H1 (cell line): ENCODE measurements at regions not wholly inside any gene's neighbourhood (a gene's known extent, or its start where the extent isn't known, plus 50 kb on each side); places are given as distances from the start of the nearest gene placed in this dataset.

Source experiments
- CTCF ChIA-PET: fragments of 300-600 bp; sonication (Branson Sonifier 250); formaldehyde crosslinking; loops from one replicate; lab custom pipeline; 2021; ENCODE audit not compliant: partially characterized antibody; lab: Charles Lee
- POLR2A ChIA-PET: fragments of 300-600 bp; sonication (Branson Sonifier 250); formaldehyde crosslinking; loops from one replicate; lab custom pipeline; 2021; ENCODE audit warnings: inconsistent platforms; ENCODE audit not compliant: partially characterized antibody; lab: Charles Lee
- DNase-seq, 2 experiments: peaks; one replicate each; pipeline versions ENCODE4 v3.0.0 to v3.0.0-alpha.2; 2010 to 2022; ENCODE audit warnings: low spot score in 2 of 2, low read depth in 1 of 2, mixed read lengths in 1 of 2
- FAIRE-seq: peaks from 2 replicates; lab custom pipeline; 2011; peaks lifted over from hg19 to GRCh38; lab: Jason Lieb, UNC
- H2AFZ ChIP-seq: 2 replicates; pipeline ENCODE4 v1.8.1; 2012; ENCODE audit warnings: low read length, inconsistent platforms
- H2AK5ac ChIP-seq: 2 replicates; pipeline ENCODE4 v1.6.1; 2013; ENCODE audit warnings: low read depth, low read length
- H2BK120ac ChIP-seq: replicated peaks from 2 replicates; pipeline ENCODE3; 2013; ENCODE audit warnings: low read depth, low read length, inconsistent platforms
- H2BK12ac ChIP-seq: 2 replicates; pipeline ENCODE4 v1.6.1; 2013; ENCODE audit warnings: low read depth, low read length
- H2BK15ac ChIP-seq: 2 replicates; pipeline ENCODE4 v1.6.1; 2013; ENCODE audit warnings: low read length
- H2BK20ac ChIP-seq: 2 replicates; pipeline ENCODE4 v1.6.1; 2013; ENCODE audit warnings: low read length
- H2BK5ac ChIP-seq: 2 replicates; pipeline ENCODE4 v1.6.1; 2013; ENCODE audit warnings: low read depth, low read length
- H3K14ac ChIP-seq: 2 replicates; pipeline ENCODE4 v1.6.1; 2013; ENCODE audit warnings: inconsistent platforms; ENCODE audit not compliant: insufficient read length
- H3K18ac ChIP-seq: 2 replicates; pipeline ENCODE4 v1.6.1; 2013; ENCODE audit warnings: low read length; ENCODE audit errors: extremely low read depth
- H3K23ac ChIP-seq: 2 replicates; pipeline ENCODE4 v1.6.1; 2013; ENCODE audit warnings: inconsistent platforms; ENCODE audit not compliant: insufficient read length
- H3K23me2 ChIP-seq: 2 replicates; pipeline ENCODE4 v1.6.1; 2013; ENCODE audit warnings: low read depth, low read length
- H3K27ac ChIP-seq: 2 replicates; pipeline ENCODE4 v1.6.1; 2011; ENCODE audit warnings: low read depth, low read length, inconsistent platforms
- H3K27me3 ChIP-seq, 4 experiments: replicated peaks in 1 of 4; 1 replicate in 1 of 4; 2 replicates in 3 of 4; pipeline versions ENCODE4 v1.6.1 to v1.8.1; 2011 to 2013; ENCODE audit warnings: low read length in 3 of 4, mild to moderate bottlenecking in 3 of 4, inconsistent platforms in 2 of 4, mixed read lengths in 2 of 4, moderate library complexity in 1 of 4; ENCODE audit not compliant: control insufficient read depth in 3 of 4, insufficient read depth in 3 of 4; ENCODE audit errors: extremely low read depth in 1 of 4
- H3K36me3 ChIP-seq, 4 experiments: 2 replicates each; pipeline versions ENCODE4 v1.6.1 to v1.8.1; 2011 to 2013; ENCODE audit warnings: mild to moderate bottlenecking in 4 of 4, low read length in 3 of 4, moderate library complexity in 2 of 4, control low read depth in 1 of 4, inconsistent platforms in 1 of 4; ENCODE audit not compliant: insufficient read depth in 4 of 4, control insufficient read depth in 2 of 4
- H3K4ac ChIP-seq: replicated peaks from 2 replicates; pipeline ENCODE3; 2013; ENCODE audit warnings: low read length, low read depth, mixed read lengths, inconsistent platforms; ENCODE audit not compliant: insufficient read length
- H3K4me1 ChIP-seq, 4 experiments: replicated peaks in 1 of 4; 1 replicate in 1 of 4; 2 replicates in 3 of 4; pipeline versions ENCODE4 v1.6.1 to v1.8.1; 2011 to 2013; ENCODE audit warnings: low read length in 3 of 4, inconsistent platforms in 2 of 4, mixed read lengths in 1 of 4; ENCODE audit not compliant: insufficient read depth in 4 of 4, control insufficient read depth in 3 of 4
- H3K4me2 ChIP-seq, 2 experiments: 2 replicates each; pipeline versions ENCODE4 v1.6.1 to v1.8.1; 2011 to 2013; ENCODE audit warnings: low read depth in 2 of 2, low read length in 2 of 2, control low read depth in 1 of 2, inconsistent platforms in 1 of 2, mild to moderate bottlenecking in 1 of 2; ENCODE audit not compliant: insufficient read depth in 1 of 2
- H3K4me3 ChIP-seq, 4 experiments: fragments of 200-600, 300-600 bp in 1 of 4; sonication (generic), shearing (Covaris generic), sonication (Bioruptor Twin) in 1 of 4; 2 replicates each; pipeline versions ENCODE4 v1.5.1 to v1.8.1; 2011 to 2016; ENCODE audit warnings: low read length in 4 of 4, low read depth in 3 of 4, control low read depth in 2 of 4, inconsistent platforms in 2 of 4, mild to moderate bottlenecking in 2 of 4, mixed read lengths in 1 of 4, moderate library complexity in 1 of 4; ENCODE audit not compliant: insufficient read depth in 2 of 4; ENCODE audit errors: extremely low read depth in 1 of 4
- H3K56ac ChIP-seq: replicated peaks from 2 replicates; pipeline ENCODE3; 2013; ENCODE audit warnings: low read depth, mild to moderate bottlenecking, mixed read lengths, low read length, inconsistent platforms; ENCODE audit not compliant: insufficient read length
- H3K79me1 ChIP-seq: 2 replicates; pipeline ENCODE4 v1.6.1; 2013; ENCODE audit warnings: low read depth, low read length, control low read depth
- H3K79me2 ChIP-seq, 2 experiments: 2 replicates each; pipeline versions ENCODE4 v1.6.1 to v1.8.1; 2012 to 2013; ENCODE audit warnings: low read length in 2 of 2, mild to moderate bottlenecking in 2 of 2, inconsistent platforms in 1 of 2; ENCODE audit not compliant: insufficient read depth in 2 of 2, control insufficient read depth in 1 of 2
- H3K9ac ChIP-seq, 4 experiments: replicated peaks in 1 of 4; 1 replicate in 1 of 4; 2 replicates in 3 of 4; pipeline versions ENCODE4 v1.6.1 to v1.8.1; 2011 to 2013; ENCODE audit warnings: low read depth in 3 of 4, low read length in 3 of 4, control low read depth in 2 of 4, mild to moderate bottlenecking in 2 of 4, moderate library complexity in 2 of 4, inconsistent platforms in 1 of 4; ENCODE audit errors: extremely low read depth in 1 of 4
- H3K9me3 ChIP-seq, 2 experiments: 2 replicates each; pipeline versions ENCODE4 v1.6.1 to v1.8.1; 2012 to 2013; ENCODE audit warnings: mild to moderate bottlenecking in 2 of 2, moderate library complexity in 2 of 2, control low read depth in 1 of 2, inconsistent platforms in 1 of 2, low read depth in 1 of 2, low read length in 1 of 2, mixed read lengths in 1 of 2; ENCODE audit not compliant: insufficient read depth in 2 of 2
- H4K20me1 ChIP-seq, 2 experiments: replicated peaks in 1 of 2; 2 replicates each; pipeline versions ENCODE3 to v1.8.1; 2011 to 2013; ENCODE audit warnings: inconsistent platforms in 2 of 2, low read length in 2 of 2, mild to moderate bottlenecking in 1 of 2; ENCODE audit not compliant: insufficient read depth in 2 of 2, control insufficient read depth in 1 of 2
- H4K5ac ChIP-seq: 2 replicates; pipeline ENCODE4 v1.6.1; 2013; ENCODE audit warnings: low read length, low read depth, mixed read lengths, inconsistent platforms; ENCODE audit not compliant: insufficient read length
- H4K8ac ChIP-seq: 2 replicates; pipeline ENCODE4 v1.8.0; 2013; ENCODE audit warnings: mild to moderate bottlenecking, moderate library complexity, low read length, inconsistent platforms; ENCODE audit not compliant: insufficient read depth; ENCODE audit errors: extremely low read depth
- H4K91ac ChIP-seq: replicated peaks from 2 replicates; pipeline ENCODE3; 2013; ENCODE audit warnings: low read length, mixed read lengths, inconsistent platforms; ENCODE audit not compliant: insufficient read length
- ASH2L ChIP-seq: fragments of 200-600, 300-600 bp; sonication (generic); IDR thresholded peaks from one replicate; pipeline ENCODE4 v1.7.1; 2017; ENCODE audit warnings: low read length
- BRCA1 ChIP-seq: IDR thresholded peaks from 2 replicates; pipeline ENCODE4 v1.6.1; 2012; ENCODE audit warnings: low read depth, low read length, improper control_type of control experiment
- CTCF ChIP-seq, 3 experiments: IDR thresholded peaks; 1 replicate in 2 of 3; 2 replicates in 1 of 3; pipeline versions ENCODE4 v1.5.1 to v1.6.1; 2011; ENCODE audit warnings: low read length in 3 of 3, mild to moderate bottlenecking in 3 of 3, inconsistent platforms in 2 of 3, low read depth in 1 of 3, moderate library complexity in 1 of 3; ENCODE audit not compliant: insufficient read depth in 1 of 3; ENCODE audit errors: control extremely low read depth in 1 of 3
- EGR1 ChIP-seq: IDR thresholded peaks from 2 replicates; pipeline ENCODE4 v1.6.1; 2011; ENCODE audit warnings: low read depth, low read length, borderline replicate concordance
- EP300 ChIP-seq, 2 experiments: IDR thresholded peaks; 1 replicate in 1 of 2; 2 replicates in 1 of 2; pipeline ENCODE4 v1.6.1; 2011 to 2012; ENCODE audit warnings: low read depth in 2 of 2, low read length in 2 of 2, mild to moderate bottlenecking in 2 of 2, borderline replicate concordance in 1 of 2, inconsistent platforms in 1 of 2, moderate library complexity in 1 of 2
- JUN ChIP-seq: IDR thresholded peaks from 2 replicates; pipeline ENCODE4 v1.6.1; 2011; ENCODE audit warnings: low read depth, mild to moderate bottlenecking, improper control_type of control experiment, low read length
- MAFK ChIP-seq: IDR thresholded peaks from 2 replicates; pipeline ENCODE4 v1.6.1; 2012; ENCODE audit warnings: low read depth, mild to moderate bottlenecking, improper control_type of control experiment, low read length
- SAP30 ChIP-seq: fragments of 300-600 bp; sonication (generic); IDR thresholded peaks from 2 replicates; pipeline ENCODE4 v1.7.1; 2012; ENCODE audit warnings: low read length, moderate library complexity, mild to moderate bottlenecking, inconsistent platforms; ENCODE audit not compliant: insufficient read depth, insufficient replicate concordance
- TAF7 ChIP-seq: optimal IDR thresholded peaks from 2 replicates; pipeline ENCODE3; 2011; ENCODE audit warnings: low read depth, mild to moderate bottlenecking, inconsistent platforms, low read length, moderate library complexity, borderline replicate concordance
- TEAD4 ChIP-seq: IDR thresholded peaks from 2 replicates; pipeline ENCODE4 v1.6.1; 2012; ENCODE audit warnings: low read depth, low read length, inconsistent platforms, mixed read lengths
- USF2 ChIP-seq: IDR thresholded peaks from 2 replicates; pipeline ENCODE4 v1.6.1; 2011; ENCODE audit warnings: low read length, improper control_type of control experiment
- WGBS, 2 experiments: shearing (Covaris generic) in 1 of 2; methylation state at CpG; one replicate each; pipeline versions ENCODE4 v1.1.6 to v1.1.7; 2013 to 2015; ENCODE audit warnings: low lambda C conversion rate in 2 of 2, mixed read lengths in 2 of 2, inconsistent platforms in 1 of 2, low coverage in 1 of 2, missing lambda C conversion rate in 1 of 2; ENCODE audit not compliant: insufficient replicate concordance in 2 of 2, insufficient coverage in 1 of 2, insufficient read length in 1 of 2; ENCODE audit errors: extremely low coverage in 1 of 2, missing lambda C conversion rate in 1 of 2; 5-methylcytosine and 5-hydroxymethylcytosine counted together

GRCh38 chr3:153785901-153786300 lies 335.3 kb upstream of the ARHGEF26 start:
- FAIRE-seq, result no peak
- Histone ChIP-seq H3K27me3 (no peaks in the 10 kb centered on the region), H2AFZ (no peak overlapping the region)
- TF ChIP-seq TAF7, result no peak
- TF ChIP-seq CTCF (IDR thresholded peaks at IDR 0.05; ENCODE audit: control extremely low read depth in 1 of 3, insufficient read depth in 1 of 3, low read depth in 1 of 3, low read length in 3 of 3), result peak in 2 of 3 experiments; percentile 48; a peak in 3 of 4 replicates
- TF ChIP-seq SAP30, result no peak
- TF ChIP-seq MAFK, result no peak
- TF ChIP-seq EP300 (IDR thresholded peaks at IDR 0.05; ENCODE audit: borderline replicate concordance in 1 of 2, low read depth in 2 of 2, low read length in 2 of 2), result no peak
- no peak for TF ChIP-seq EGR1
- no peak for TF ChIP-seq JUN
- no peak for TF ChIP-seq ASH2L
- no peak for TF ChIP-seq USF2
- TF ChIP-seq TEAD4, result no peak
- TF ChIP-seq BRCA1, result no peak

More at GRCh38 chr3:153785901-153786300, 335.3 kb upstream of the ARHGEF26 start:
- Histone ChIP-seq H3K23me2 (no peaks in the 10 kb centered on the region), H3K4me2 (no peak overlapping the region), H3K23ac (no peak overlapping the region), H3K4me3 (no peak overlapping the region), H3K36me3 (no peaks in the 10 kb centered on the region), H4K5ac (no peak overlapping the region), H3K79me1 (no peaks in the 10 kb centered on the region), H3K18ac (no peak overlapping the region), H3K14ac (no peak overlapping the region), H3K4ac (no peak overlapping the region), H3K56ac (no peak overlapping the region), H3K4me1 (no peaks in the 10 kb centered on the region; a peak in 1 of 7 replicates), H3K27ac (no peak overlapping the region), H4K91ac (no peak overlapping the region), H2BK15ac (no peak overlapping the region), H3K9ac (no peak overlapping the region), H3K79me2 (no peaks in the 10 kb centered on the region), H3K9me3 (no peaks in the 10 kb centered on the region), H4K8ac (no peak overlapping the region; the same call in 1 of the 2 replicates), H2AK5ac (no peak overlapping the region), H4K20me1 (no peaks in the 10 kb centered on the region), H2BK12ac (no peak overlapping the region), H2BK5ac (no peak overlapping the region), H2BK20ac (no peak overlapping the region), H2BK120ac (no peak overlapping the region)
- CTCF ChIA-PET, result interaction anchor here (0.6 to 3.4 kb wide), 10 partner anchors 8 to 551 kb away, joined by 3 to 14 read pairs (median 3); no protein-coding TSS in a partner anchor
- POLR2A ChIA-PET, result no interaction called here
- DNase-seq, result no peak
- 76% methylated on average over 3 of the region's 3 CpGs; no CpG with 5 or more reads in 1 of the 2 experiments for WGBS, 2 experiments
